GM18867 (cell line): ENCODE measurements at regions not wholly inside any gene's neighbourhood (a gene's known extent, or its start where the extent isn't known, plus 50 kb on each side); places are given as distances from the start of the nearest gene placed in this dataset.

Source experiments
- ATAC-seq: cut with Tn5 transposase; IDR thresholded peaks from one replicate; pipeline ENCODE4 v1.9.1; 2021; ENCODE audit warnings: mild to moderate bottlenecking, moderate library complexity; ENCODE audit not compliant: unreplicated experiment

DNA sequence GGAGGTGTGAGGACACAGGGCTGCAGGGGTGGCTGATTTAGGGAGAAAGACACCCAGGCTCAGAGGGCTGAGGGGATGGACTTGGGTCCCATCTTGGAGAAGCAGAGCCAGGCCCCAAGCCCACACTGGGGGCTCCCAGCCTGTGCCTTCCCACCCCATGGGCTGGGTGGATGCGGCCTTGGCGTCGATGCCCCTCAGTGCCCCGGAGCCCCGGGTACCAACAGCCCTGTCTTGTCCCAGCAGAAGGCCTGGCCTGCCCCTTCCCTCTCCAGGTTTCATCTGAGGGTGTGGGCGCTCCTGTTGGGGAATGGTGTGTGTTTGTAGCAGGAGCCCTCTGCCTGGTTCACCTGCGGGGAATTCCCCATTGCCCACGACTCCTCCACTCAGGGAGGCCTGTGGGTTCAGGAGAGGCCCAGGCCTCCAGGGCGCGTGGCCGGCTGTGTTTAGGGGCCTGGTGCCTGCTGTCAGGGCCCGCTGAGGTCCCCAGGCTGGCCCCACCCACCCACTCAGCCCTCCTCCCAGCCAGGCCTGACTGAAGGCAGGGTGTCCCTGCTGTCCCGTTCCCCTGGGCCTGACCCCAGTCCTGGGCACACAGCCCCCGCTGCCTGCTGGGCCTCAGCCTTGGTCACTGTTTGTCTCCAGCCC is 51.1 kb upstream of the BEGAIN start:
- ATAC-seq, result no peak

- no peak for ATAC-seq
Observed at GRCh38 chr14:100639280-100639679, 52.1 kb upstream of the BEGAIN start.

GRCh38 chr14:100640471-100641273 is 53.5 kb upstream of the BEGAIN start:
- peak; percentile 93 for ATAC-seq

- no peak for ATAC-seq
Observed at GRCh38 chr14:100641274-100641860, 54.1 kb upstream of the BEGAIN start.

GRCh38 chr14:100643426-100643825 is 56.2 kb upstream of the BEGAIN start:
- ATAC-seq, result no peak

DNA sequence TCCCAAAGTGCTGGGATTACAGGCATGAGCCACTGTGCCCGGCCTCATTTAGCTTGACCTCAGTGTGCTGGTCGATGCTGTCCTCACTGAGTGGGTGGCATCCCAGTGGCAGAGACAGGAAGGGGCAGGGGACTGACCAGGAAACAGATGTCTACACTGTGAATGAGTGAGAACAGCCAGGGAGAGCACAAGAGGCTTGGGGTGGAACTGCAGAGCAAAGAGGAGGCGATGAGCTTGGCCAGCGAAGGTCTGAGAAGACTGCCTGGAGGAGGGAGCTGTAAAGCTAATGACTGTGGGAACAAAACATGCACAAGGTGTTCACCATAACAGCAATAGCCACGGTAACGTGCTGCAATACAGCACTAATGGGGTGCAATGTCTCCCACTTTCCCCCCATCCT is 57.2 kb upstream of the BEGAIN start:
- ATAC-seq, result no peak

DNA sequence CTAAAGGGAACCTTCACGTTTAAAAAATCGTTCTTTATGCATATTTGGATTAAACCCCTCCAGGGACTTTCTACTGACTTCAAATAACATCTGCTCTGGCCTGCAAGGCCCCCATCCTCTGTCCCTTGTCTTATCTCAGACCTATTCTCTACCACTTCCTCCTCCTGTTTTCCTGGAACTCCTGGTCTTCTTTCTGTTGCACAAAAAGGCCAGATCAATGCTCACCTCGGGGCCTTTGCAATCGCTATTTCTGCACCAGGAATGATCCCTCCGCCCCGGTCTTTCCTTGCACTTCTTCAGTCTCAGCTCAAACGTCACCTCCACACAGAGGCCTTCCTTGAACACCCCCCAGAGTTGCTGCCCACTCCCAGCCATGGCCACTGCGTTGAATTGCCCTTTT is 57.6 kb upstream of the BEGAIN start:
- ATAC-seq, result no peak

DNA sequence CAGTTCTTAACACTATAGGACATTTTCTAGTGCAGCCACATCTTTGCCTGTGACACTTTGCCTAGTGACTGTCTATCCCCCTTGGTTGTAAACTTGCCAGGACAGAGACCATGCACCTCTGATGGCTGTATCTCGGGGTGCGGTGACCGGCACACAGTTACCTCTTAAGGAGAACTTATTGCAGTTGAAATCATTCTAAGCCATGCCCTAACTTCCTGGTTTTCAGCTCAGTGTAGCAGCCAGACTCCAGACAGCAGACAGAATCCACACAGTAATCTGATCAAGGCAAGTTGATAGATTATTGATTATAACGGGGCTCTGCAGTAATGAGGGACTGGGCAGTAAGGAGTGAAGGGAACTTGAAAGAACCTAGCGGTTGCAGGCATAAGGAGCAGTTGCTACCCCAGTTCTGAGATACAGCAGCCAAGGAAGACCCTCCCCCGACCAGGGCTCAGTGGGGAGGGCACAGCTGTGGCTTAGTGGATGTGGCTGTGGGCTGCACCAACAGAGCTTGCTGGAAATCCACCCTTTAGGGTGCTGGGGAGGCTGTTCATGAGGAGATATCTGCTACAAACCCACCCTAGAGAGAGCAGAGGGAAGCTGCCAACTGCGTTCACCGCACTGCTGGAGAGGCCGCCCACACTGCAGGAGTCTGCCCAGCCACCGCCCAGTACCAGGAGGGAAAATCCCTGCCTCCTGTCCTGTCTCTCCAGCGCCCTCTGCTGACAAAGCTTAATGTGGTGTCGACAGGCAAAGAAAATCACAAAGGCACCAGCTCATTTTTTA is 58.2 kb upstream of the BEGAIN start:
- ATAC-seq, result no peak

DNA sequence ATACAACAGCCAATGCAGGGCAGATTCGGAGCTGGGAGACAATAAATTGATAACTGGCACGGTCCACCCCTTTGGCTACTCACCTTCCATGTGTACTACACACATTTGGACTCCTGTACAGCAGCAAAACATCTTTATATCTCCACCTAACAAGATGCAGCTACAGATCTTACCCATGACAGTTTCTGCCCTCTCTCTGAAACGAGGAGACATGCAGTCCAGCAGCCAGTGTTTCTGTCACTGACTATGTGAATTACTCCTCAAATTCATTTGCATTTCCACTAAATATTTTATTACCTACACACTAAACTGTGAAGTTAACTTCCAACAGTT is 58.7 kb upstream of the BEGAIN start:
- ATAC-seq, result no peak

DNA sequence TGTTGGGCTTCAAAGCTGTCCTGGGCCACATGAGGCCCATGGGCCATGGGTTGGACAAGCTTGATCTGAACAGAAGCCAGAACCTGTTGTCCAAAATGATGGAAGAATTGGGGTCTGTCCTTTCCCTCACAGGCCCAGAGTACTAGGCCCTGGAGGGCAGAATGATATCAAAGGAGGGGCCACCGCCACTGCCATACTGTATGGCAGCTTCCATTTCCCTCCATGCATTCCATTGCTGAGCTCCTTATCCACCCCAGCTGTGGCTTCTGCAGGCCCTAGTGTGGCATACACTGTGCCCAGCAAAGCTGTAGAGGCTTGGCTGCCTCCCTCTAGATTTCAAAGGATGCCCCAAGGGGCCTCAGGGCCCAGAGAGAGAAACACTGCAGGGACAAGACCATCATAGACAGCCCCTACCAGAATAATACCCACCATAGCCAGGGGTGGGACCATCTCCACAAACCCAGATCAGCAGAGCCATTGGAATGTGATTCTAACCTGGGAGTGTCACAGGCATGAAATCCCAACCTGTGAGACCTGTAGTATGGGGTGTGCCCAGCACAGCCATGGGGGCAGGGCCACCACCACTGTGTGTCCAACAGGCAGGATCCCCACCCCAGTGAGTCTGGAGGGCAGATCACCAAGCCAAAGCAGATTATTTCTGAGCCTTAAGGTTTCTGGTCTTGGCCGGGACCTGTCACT is 61.4 kb upstream of the BEGAIN start:
- no peak for ATAC-seq

DNA sequence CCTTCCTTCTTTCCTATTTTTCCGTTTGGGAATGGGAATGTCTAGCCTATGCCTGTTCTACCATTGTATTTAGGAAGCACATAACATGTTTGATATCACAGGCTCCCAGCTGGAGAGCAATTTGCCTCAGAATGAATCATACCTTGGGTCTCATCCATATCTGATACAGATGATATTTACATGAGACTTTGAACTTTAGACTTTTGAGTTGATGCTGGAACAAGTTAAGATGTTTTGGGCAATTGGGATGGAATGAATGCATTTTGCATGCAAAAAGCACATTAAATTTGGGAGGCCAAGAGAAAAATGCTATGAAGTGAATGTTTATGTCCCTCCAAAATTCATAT is 61.9 kb upstream of the BEGAIN start:
- ATAC-seq, result no peak

DNA sequence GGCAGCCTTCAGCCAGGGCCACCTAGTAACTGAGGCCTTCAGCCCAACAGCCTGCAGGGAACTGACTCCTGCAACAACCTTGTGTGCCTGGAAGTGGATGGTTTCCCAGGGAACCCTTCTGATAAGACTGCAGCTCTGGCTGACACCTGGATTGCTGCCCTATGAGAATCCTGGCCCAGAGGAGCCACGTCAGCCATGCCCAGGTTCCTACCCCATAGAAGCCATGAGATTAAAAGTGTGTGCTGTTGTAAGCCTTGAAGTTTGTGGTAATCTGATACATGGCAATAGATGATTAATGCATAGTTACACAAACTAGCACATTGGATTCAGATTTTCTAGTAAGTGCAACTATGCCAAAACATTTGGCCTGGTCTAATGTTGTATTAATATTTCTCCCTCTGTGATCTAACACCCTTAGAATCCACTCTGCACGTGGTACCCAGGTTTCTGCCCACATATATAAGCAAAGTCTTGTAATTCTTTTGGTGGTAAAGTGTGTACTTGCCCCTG is 64.8 kb upstream of the BEGAIN start:
- ATAC-seq, result no peak

GRCh38 chr14:100652744-100653143 is 65.5 kb upstream of the BEGAIN start:
- no peak for ATAC-seq

GRCh38 chr14:100653409-100653808 is 66.2 kb upstream of the BEGAIN start:
- ATAC-seq, result no peak

DNA sequence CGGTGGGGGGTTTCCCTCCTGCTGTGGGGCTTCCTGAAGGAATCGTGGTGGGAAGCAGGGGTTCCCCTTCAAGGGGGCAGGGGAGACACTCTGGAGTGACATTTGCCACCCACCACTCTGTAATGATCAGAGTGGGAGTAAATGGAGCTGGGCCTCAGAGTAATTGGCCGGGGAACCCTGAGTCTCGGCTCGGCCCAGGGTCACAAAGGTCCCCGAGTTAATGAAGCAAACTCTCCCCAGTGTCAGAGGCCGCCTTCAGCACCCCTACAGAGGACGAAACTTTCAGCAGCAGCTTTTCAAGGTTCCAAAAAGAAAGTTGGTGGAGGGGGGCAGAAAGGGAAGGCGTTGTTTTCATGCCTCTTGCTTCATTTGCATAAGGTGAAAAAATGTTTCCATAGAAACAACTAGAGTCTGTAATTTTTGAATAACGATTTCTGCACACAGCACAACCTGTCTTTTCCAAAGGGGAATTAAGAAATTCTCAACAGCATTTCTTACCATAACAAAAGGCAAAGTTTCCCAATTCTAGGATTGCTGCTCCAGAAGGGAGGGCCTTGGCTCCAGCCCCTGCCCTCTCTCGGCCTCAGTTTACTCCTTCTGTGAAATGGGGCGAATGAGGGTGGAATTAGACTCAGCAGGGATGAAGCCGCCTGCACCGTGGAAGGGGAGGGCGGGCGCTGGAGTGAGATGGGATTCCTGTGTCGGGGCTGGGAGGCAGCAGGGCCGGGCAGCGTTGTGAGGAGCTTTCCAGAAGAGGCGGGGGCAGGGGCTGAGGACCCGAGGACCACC is 67.0 kb upstream of the BEGAIN start:
- no peak for ATAC-seq

DNA sequence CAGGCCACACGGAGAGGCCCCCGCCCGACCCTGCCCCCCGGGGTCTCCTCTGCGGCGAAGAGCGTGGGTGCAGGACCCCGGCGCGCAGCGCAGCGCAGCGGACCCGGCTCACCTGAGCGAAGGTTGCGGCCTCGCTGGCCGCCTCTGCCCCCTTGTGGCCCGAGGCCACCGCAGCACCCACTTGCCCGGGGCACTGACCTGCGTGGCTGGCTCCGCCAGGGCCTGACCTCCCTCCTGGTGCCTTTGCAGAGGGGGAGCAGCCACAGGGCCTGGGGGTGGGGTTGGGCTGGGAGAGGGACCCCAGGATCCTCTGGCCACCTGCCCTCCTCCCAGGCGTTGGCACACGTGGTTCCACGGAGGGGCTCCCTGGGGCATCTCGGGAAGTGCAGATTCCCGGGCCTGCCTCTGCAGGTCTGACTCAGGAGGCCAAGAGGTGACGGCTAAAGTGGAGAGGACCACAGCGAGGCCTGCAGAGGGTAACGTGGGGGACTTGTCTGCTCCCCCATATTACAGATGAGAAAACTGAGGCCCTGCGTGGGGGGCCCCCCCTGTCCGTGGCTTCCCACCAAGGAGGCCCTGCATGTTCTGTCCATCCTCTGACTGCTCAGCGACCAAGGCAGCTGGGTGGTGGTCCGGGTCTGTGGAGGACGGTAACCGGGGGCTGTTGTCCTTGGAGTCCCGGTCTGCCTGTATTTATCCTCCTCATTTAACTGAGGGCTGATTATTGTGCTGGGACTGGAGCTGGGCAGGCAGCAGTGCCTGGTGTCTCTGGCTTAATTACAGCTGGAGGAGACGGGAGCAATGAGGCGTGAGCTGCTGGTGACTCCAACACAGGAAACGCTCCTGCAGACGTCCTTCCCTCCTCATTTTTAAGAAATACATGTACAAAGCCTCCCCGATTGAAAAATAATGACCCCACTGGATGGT is 67.9 kb upstream of the BEGAIN start:
- no peak for ATAC-seq

DNA sequence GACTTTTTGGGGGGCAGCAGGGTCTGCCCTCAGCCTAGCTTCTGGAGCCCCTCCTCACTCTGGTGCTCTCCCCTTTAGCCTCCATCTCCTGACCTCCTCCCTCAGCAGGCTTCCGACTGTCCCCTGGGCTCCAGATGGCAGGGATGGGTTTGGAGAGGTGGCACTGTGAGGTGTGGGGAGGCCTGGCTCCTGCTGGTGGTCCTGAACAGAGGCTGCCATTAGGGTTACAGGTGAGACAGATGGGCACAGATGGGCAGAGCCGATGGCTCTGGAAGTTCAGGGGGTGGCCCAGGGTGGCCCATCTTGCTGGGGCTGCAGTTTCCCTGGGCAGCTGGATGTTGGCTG is 68.5 kb upstream of the BEGAIN start:
- ATAC-seq, result no peak

GRCh38 chr14:100656996-100657395 is 69.7 kb upstream of the DLK1 start:
- ATAC-seq, result no peak

DNA sequence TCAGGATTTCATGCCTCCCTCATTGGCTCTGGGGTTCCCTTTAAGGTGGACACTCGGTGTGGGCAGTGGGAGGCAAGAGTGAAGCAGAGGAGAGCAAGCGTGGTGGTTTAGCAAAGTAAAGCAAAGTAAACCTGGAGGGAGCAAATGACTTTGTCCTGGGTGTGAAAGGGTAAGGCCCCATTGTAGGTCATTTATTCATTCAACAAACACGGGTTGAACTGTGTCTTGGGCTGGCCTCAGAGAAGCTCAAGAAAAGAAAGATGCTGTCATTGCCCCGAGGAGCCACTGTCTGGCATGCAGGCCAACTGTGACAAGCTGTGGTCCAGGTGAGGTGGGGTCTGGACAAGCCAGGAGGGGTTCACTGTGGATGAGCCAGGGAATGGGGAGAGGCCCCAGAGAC is 68.9 kb upstream of the DLK1 start:
- ATAC-seq, result no peak
